Parathyroid adenoma (tissue), 2 donors: ENCODE measurements at regions not wholly inside any gene's neighbourhood (a gene's known extent, or its start where the extent isn't known, plus 50 kb on each side); places are given as distances from the start of the nearest gene placed in this dataset.

Experiments used
- H2AFZ ChIP-seq: fragments of 300-600 bp; sonication (generic); one replicate; pipeline ENCODE4 v1.7.0; 2017; ENCODE audit warnings: antibody characterized with exemption, mild to moderate bottlenecking
- H3K27ac ChIP-seq: fragments of 300-600 bp; sonication (generic); one replicate; pipeline ENCODE4 v1.7.0; 2017
- H3K27me3 ChIP-seq: fragments of 300-600 bp; sonication (generic); one replicate; pipeline ENCODE4 v1.7.0; 2017; ENCODE audit warnings: low read length; ENCODE audit not compliant: control insufficient read depth, insufficient read depth
- H3K36me3 ChIP-seq: fragments of 300-600 bp; sonication (generic); one replicate; pipeline ENCODE4 v1.7.0; 2017; ENCODE audit warnings: low read length; ENCODE audit not compliant: control insufficient read depth, insufficient read depth
- H3K4me1 ChIP-seq: fragments of 300-600 bp; sonication (generic); one replicate; pipeline ENCODE4 v1.7.0; 2017; ENCODE audit warnings: control low read depth
- H3K4me2 ChIP-seq: fragments of 300-600 bp; sonication (generic); one replicate; pipeline ENCODE4 v1.7.0; 2017; ENCODE audit warnings: low read length
- H3K4me3 ChIP-seq: fragments of 300-600 bp; sonication (generic); one replicate; pipeline ENCODE4 v1.7.0; 2017; ENCODE audit warnings: low read depth, low read length
- H3K79me2 ChIP-seq: fragments of 300-600 bp; sonication (generic); one replicate; pipeline ENCODE4 v1.7.0; 2017; ENCODE audit warnings: control low read depth
- H3K9ac ChIP-seq: fragments of 300-600 bp; sonication (generic); one replicate; pipeline ENCODE4 v1.7.0; 2017; ENCODE audit warnings: mild to moderate bottlenecking
- H3K9me3 ChIP-seq: fragments of 300-600 bp; sonication (generic); one replicate; pipeline ENCODE4 v1.7.0; 2017; ENCODE audit warnings: low read length; ENCODE audit not compliant: control insufficient read depth
- TF ChIP-seq, protein P1 (sequence below): fragments of 300-600 bp; sonication (generic); IDR thresholded peaks from one replicate; pipeline ENCODE4 v1.7.0; 2017; ENCODE audit warnings: antibody characterized with exemption, mild to moderate bottlenecking
- donor health status: primary hyperparathyroidism.

DNA sequence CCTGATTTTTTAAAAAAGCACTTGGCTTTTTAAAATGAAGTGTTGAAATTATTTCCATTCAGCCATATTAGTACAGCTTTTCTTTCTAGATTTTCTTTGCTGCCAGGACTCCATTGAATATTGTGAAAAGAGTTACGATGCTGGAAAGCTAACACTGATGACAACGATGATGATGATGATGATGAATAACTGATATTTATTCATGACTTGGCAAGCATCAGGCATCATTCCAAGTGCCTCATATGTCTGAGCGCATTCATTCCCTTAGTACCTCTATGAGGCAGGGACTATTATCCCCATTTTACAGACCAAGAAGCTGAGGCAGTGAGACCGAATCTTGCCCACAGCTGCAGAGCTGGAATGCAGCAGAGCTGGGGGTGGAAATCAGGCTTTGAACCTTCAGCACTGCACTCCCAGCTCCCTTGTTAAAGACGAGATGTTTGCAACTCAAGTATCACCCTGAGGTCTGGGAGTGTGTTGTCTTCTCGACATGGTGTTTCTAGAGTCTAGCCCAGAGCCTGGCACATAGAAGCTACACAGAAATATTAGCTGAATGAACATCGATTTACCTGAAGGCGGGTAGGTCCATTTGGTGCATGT lies 85.5 kb upstream of the FRMD1 start:
- Histone ChIP-seq H3K27ac (no peak overlapping the region), H3K4me3 (no peak overlapping the region), H3K4me1 (no peaks in the 10 kb centered on the region), H3K79me2 (no peaks in the 10 kb centered on the region), H3K27me3 (no peaks in the 10 kb centered on the region), H3K36me3 (no peaks in the 10 kb centered on the region), H3K9me3 (no peaks in the 10 kb centered on the region), H2AFZ (no peak overlapping the region), H3K4me2 (no peak overlapping the region), H3K9ac (no peak overlapping the region)
- TF ChIP-seq, protein P1, sequence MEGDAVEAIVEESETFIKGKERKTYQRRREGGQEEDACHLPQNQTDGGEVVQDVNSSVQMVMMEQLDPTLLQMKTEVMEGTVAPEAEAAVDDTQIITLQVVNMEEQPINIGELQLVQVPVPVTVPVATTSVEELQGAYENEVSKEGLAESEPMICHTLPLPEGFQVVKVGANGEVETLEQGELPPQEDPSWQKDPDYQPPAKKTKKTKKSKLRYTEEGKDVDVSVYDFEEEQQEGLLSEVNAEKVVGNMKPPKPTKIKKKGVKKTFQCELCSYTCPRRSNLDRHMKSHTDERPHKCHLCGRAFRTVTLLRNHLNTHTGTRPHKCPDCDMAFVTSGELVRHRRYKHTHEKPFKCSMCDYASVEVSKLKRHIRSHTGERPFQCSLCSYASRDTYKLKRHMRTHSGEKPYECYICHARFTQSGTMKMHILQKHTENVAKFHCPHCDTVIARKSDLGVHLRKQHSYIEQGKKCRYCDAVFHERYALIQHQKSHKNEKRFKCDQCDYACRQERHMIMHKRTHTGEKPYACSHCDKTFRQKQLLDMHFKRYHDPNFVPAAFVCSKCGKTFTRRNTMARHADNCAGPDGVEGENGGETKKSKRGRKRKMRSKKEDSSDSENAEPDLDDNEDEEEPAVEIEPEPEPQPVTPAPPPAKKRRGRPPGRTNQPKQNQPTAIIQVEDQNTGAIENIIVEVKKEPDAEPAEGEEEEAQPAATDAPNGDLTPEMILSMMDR = no peak

DNA sequence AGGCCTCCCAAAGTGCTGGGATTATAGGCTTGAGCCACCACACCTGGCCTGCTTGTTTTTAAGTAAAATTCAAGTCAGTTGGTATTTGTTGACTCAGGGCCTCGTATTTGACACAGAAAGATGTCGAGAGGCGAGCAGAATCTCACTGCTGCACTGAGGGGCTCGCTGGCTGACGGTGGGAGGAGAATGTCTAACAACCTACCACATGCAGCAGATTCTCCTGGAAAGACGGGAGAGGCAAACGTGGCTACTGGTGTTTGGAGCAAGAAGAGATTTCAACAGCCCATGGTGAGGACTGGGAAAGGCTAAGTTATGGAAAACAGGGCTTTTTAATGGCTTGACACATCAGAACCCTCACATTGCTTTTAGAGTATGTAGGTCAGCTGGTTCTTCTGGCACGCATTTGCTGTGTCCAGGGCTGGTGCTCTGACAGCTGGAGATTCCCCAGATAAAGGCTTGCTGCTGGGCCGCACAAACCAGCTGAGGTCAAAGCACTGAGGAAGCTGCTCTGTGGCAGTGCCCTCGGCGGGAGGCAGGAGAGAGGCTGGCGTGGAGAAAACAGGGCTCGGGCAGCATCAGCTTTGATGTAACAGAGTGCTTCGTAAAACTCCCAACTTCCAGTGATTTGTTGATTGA lies 84.2 kb upstream of the FRMD1 start:
- H3K4me2 ChIP-seq = no peak overlapping the region
- no peak overlapping the region for H3K9ac ChIP-seq
- H3K79me2 ChIP-seq = no peaks in the 10 kb centered on the region
- no peak overlapping the region for H3K27ac ChIP-seq
- H2AFZ ChIP-seq = no peak overlapping the region
- TF ChIP-seq, protein P1 = no peak
- no peaks in the 10 kb centered on the region for H3K36me3 ChIP-seq
- H3K4me3 ChIP-seq = no peak overlapping the region
- no peaks in the 10 kb centered on the region for H3K4me1 ChIP-seq
- H3K9me3 ChIP-seq = no peaks in the 10 kb centered on the region
- H3K27me3 ChIP-seq = no peaks in the 10 kb centered on the region

GRCh38 chr6:168162366-168162765 lies 83.4 kb upstream of the FRMD1 start:
- Histone ChIP-seq H2AFZ (no peak overlapping the region), H3K4me2 (no peak overlapping the region), H3K36me3 (no peaks in the 10 kb centered on the region), H3K9me3 (no peaks in the 10 kb centered on the region), H3K27ac (no peak overlapping the region), H3K27me3 (no peaks in the 10 kb centered on the region), H3K4me3 (no peak overlapping the region), H3K9ac (no peak overlapping the region), H3K79me2 (no peaks in the 10 kb centered on the region), H3K4me1 (peaks cover 7% of the 10 kb centered on the region)
- TF ChIP-seq, protein P1 = no peak

- Histone ChIP-seq H3K4me2 (no peak overlapping the region), H3K9me3 (no peaks in the 10 kb centered on the region), H3K9ac (no peak overlapping the region), H3K4me1 (peaks cover 7% of the 10 kb centered on the region), H3K27ac (no peak overlapping the region), H3K27me3 (no peaks in the 10 kb centered on the region), H3K36me3 (no peaks in the 10 kb centered on the region), H3K4me3 (no peak overlapping the region), H3K79me2 (no peaks in the 10 kb centered on the region), H2AFZ (no peak overlapping the region)
- TF ChIP-seq, protein P1 = no peak
These were observed 82.3 kb upstream of the FRMD1 start for GRCh38 chr6:168161371-168161750.
